Adrenal gland (tissue), 5 donors: ENCODE measurements at regions not wholly inside any gene's neighbourhood (a gene's known extent, or its start where the extent isn't known, plus 50 kb on each side); places are given as distances from the start of the nearest gene placed in this dataset.

ENCODE experiments used
- POLR2A ChIP-seq, 2 donors: fragments of 450-650 bp; IDR thresholded peaks; one replicate each; pipeline ENCODE4 v1.6.1; 2017; ENCODE audit warnings: antibody characterized with exemption in 2 of 2, mild to moderate bottlenecking in 2 of 2, moderate library complexity in 1 of 2
- TF ChIP-seq, protein P1 (sequence below), 6 experiments: fragments of 450-650 bp in 4 of 6; fragments of 200-600 bp in 2 of 6; sonication (generic) in 1 of 6; IDR thresholded peaks; 1 replicate in 5 of 6; 2 replicates in 1 of 6; pipeline versions ENCODE4 v1.5.1 to v1.8.0; 2016 to 2021; ENCODE audit warnings: antibody characterized with exemption in 6 of 6, mild to moderate bottlenecking in 2 of 6, moderate library complexity in 1 of 6
- donor health status: DM: no; HTN: no; CAD: no.

DNA sequence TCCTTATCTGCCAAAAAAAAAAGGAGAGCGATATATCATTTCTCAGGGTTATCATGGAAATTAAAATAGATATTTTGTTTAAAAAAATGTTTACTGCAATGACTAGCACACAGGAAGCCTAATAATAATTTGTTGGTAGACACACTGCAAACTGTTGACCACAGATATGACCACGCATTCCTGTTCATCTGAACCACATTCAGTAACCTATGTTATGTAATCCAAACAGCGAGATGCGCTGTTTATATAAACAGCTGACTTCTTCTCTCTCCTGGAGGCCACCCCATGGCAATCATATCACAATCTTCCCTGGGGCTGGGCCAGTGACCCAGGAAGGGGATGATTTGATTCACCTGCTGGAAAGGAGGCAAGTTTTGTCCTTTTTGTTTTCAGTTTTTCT, 129.3 kb upstream of the UST start:
- TF ChIP-seq, protein P1, sequence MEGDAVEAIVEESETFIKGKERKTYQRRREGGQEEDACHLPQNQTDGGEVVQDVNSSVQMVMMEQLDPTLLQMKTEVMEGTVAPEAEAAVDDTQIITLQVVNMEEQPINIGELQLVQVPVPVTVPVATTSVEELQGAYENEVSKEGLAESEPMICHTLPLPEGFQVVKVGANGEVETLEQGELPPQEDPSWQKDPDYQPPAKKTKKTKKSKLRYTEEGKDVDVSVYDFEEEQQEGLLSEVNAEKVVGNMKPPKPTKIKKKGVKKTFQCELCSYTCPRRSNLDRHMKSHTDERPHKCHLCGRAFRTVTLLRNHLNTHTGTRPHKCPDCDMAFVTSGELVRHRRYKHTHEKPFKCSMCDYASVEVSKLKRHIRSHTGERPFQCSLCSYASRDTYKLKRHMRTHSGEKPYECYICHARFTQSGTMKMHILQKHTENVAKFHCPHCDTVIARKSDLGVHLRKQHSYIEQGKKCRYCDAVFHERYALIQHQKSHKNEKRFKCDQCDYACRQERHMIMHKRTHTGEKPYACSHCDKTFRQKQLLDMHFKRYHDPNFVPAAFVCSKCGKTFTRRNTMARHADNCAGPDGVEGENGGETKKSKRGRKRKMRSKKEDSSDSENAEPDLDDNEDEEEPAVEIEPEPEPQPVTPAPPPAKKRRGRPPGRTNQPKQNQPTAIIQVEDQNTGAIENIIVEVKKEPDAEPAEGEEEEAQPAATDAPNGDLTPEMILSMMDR (IDR thresholded peaks at IDR 0.05) = no peak
- no peak for TF ChIP-seq POLR2A (IDR thresholded peaks at IDR 0.05)
